ENCODE measurements at regions not wholly inside any gene's neighbourhood (a gene's known extent, or its start where the extent isn't known, plus 50 kb on each side); places are given as distances from the start of the nearest gene placed in this dataset.
A peak's percentile ranks its signal among the peaks of the same experiment; 100 is the strongest.

GRCh38 chr3:178159691-178160220, 376.5 kb upstream of the KCNMB2 start:
- BruUV-seq (replicated peaks) = no TSS peak
- TF ChIP-seq EZH2 (IDR thresholded peaks at IDR 0.05; ENCODE audit: borderline replicate concordance, low read depth, low read length, poor library complexity, severe bottlenecking) (no peak), CTCF (conservative IDR thresholded peaks at IDR 0.05; ENCODE audit: low read depth, low read length) (no peak)
- Histone ChIP-seq H3K36me3 (ENCODE audit: insufficient read depth, low read length, poor library complexity, severe bottlenecking) (no peaks in the 10 kb centered on the region), H3K27ac (ENCODE audit: low read depth, low read length, poor library complexity, severe bottlenecking) (no peak overlapping the region), H3K9me3 (ENCODE audit: low read depth, low read length, poor library complexity, severe bottlenecking) (no peaks in the 10 kb centered on the region), H3K4me3 (ENCODE audit: low read depth, low read length, poor library complexity, severe bottlenecking) (no peak overlapping the region), H3K27me3 (replicated peaks; ENCODE audit: insufficient read depth, low read depth, low read length, poor library complexity) (no peaks in the 10 kb centered on the region), H3K4me1 (ENCODE audit: insufficient read depth, low read length, poor library complexity, severe bottlenecking) (peaks cover 6% of the 10 kb centered on the region)
- peak; percentile 65 for DNase-seq (ENCODE audit: low spot score)
- CTCF ChIA-PET = no interaction called here
- POLR2A ChIA-PET (ENCODE audit: low non-redundant PET) = no interaction called here
- intact Hi-C loops (cut with micrococcal nuclease; ENCODE audit: unreplicated experiment) = loop anchor here (10.0 kb wide), 1 partner anchor 795 kb away; no protein-coding TSS in a partner anchor

- Histone ChIP-seq H3K4me1 (ENCODE audit: insufficient read depth, low read length, poor library complexity, severe bottlenecking) (peaks cover 25% of the 10 kb centered on the region), H3K4me3 (ENCODE audit: low read depth, low read length, poor library complexity, severe bottlenecking) (no peak overlapping the region), H3K9me3 (ENCODE audit: low read depth, low read length, poor library complexity, severe bottlenecking) (peaks cover 6% of the 10 kb centered on the region), H3K27me3 (replicated peaks; ENCODE audit: insufficient read depth, low read depth, low read length, poor library complexity) (no peaks in the 10 kb centered on the region), H3K27ac (ENCODE audit: low read depth, low read length, poor library complexity, severe bottlenecking) (no peak overlapping the region), H3K36me3 (ENCODE audit: insufficient read depth, low read length, poor library complexity, severe bottlenecking) (no peaks in the 10 kb centered on the region)
- no peak for TF ChIP-seq EZH2 (IDR thresholded peaks at IDR 0.05; ENCODE audit: borderline replicate concordance, low read depth, low read length, poor library complexity, severe bottlenecking)
- no peak for TF ChIP-seq CTCF (conservative IDR thresholded peaks at IDR 0.05; ENCODE audit: low read depth, low read length)
- ChIA-PET CTCF (no interaction called here), POLR2A (ENCODE audit: low non-redundant PET) (interaction anchor here (0.5 kb wide), 1 partner anchor 31 kb away, joined by 3 read pairs; no protein-coding TSS in a partner anchor)
- intact Hi-C loops (cut with micrococcal nuclease; ENCODE audit: unreplicated experiment) = no loop called here
- BruUV-seq (replicated peaks) = no TSS peak
- no peak for DNase-seq (ENCODE audit: low spot score)
These were observed 366.8 kb upstream of the KCNMB2 start for GRCh38 chr3:178169421-178169820.

- H3K36me3 ChIP-seq (ENCODE audit: insufficient read depth, low read length, poor library complexity, severe bottlenecking) = no peaks in the 10 kb centered on the region
- peaks cover 25% of the 10 kb centered on the region for H3K4me1 ChIP-seq (ENCODE audit: insufficient read depth, low read length, poor library complexity, severe bottlenecking)
- peaks cover 6% of the 10 kb centered on the region for H3K9me3 ChIP-seq (ENCODE audit: low read depth, low read length, poor library complexity, severe bottlenecking)
- intact Hi-C loops (cut with micrococcal nuclease; ENCODE audit: unreplicated experiment) = loop anchor here (5.0 kb wide), 1 partner anchor 1099 kb away; no protein-coding TSS in a partner anchor
- POLR2A ChIA-PET (ENCODE audit: low non-redundant PET) = no interaction called here
- no TSS peak for BruUV-seq (replicated peaks)
- TF ChIP-seq EZH2 (IDR thresholded peaks at IDR 0.05; ENCODE audit: borderline replicate concordance, low read depth, low read length, poor library complexity, severe bottlenecking) (no peak), CTCF (conservative IDR thresholded peaks at IDR 0.05; ENCODE audit: low read depth, low read length) (no peak)
- H3K4me3 ChIP-seq (ENCODE audit: low read depth, low read length, poor library complexity, severe bottlenecking) = no peak overlapping the region
- CTCF ChIA-PET = interaction anchor here (0.6 kb wide), 1 partner anchor 86 kb away, joined by 18 read pairs; no protein-coding TSS in a partner anchor
- DNase-seq (ENCODE audit: low spot score) = peak; percentile 98
- H3K27ac ChIP-seq (ENCODE audit: low read depth, low read length, poor library complexity, severe bottlenecking) = peak overlapping the region; percentile 60
- H3K27me3 ChIP-seq (replicated peaks; ENCODE audit: insufficient read depth, low read depth, low read length, poor library complexity) = no peaks in the 10 kb centered on the region
These were observed 365.3 kb upstream of the KCNMB2 start for GRCh38 chr3:178170698-178171535.

Data from A673 (cell line).